ENCODE measurements at regions not wholly inside any gene's neighbourhood (a gene's known extent, or its start where the extent isn't known, plus 50 kb on each side); places are given as distances from the start of the nearest gene placed in this dataset.
"Not testable (repeated sequence)": the region's sequence is repeated elsewhere in the genome, so short reads cannot be mapped to it uniquely, and the experiment has no call there.

- not testable (repeated sequence) for TF ChIP-seq CTCF, POLR2A (IDR thresholded peaks at IDR 0.05)
Measured at GRCh38 chr4:147168200-147168599, 222.5 kb upstream of the TTC29 start.
